HG03097 (cell line): ENCODE measurements at regions not wholly inside any gene's neighbourhood (a gene's known extent, or its start where the extent isn't known, plus 50 kb on each side); places are given as distances from the start of the nearest gene placed in this dataset.
"Not testable (repeated sequence)": the region's sequence is repeated elsewhere in the genome, so short reads cannot be mapped to it uniquely, and the experiment has no call there.

Source experiments
- ATAC-seq: cut with Tn5 transposase; IDR thresholded peaks from one replicate; pipeline ENCODE4 v1.9.1; 2021; ENCODE audit not compliant: unreplicated experiment, low FRiP score

DNA sequence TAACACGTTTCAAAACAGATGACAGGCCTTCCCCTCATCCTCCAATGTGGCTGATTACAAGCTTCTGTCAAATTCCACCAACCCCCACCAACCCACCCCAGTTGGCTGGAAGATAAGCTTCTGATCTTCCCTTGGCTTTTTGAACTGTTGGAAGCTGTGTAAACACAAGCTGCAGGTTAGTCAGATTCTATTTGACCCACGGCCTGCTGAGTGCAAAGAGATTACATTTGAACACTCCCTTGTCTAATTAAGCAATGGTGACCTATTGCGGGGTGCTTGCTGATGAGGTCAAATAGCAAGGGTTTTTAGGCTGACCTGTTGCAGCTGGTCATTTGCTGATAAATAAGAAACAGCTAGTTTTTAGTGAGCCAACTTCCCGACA, 379.7 kb downstream of the BMP2 start:
- no peak for ATAC-seq

GRCh38 chr20:7151676-7152470, 384.4 kb downstream of the BMP2 start:
- no peak for ATAC-seq

GRCh38 chr20:7155282-7155681, 387.8 kb downstream of the BMP2 start:
- no peak for ATAC-seq

GRCh38 chr20:7155794-7156193, 388.3 kb downstream of the BMP2 start:
- ATAC-seq, result no peak

DNA sequence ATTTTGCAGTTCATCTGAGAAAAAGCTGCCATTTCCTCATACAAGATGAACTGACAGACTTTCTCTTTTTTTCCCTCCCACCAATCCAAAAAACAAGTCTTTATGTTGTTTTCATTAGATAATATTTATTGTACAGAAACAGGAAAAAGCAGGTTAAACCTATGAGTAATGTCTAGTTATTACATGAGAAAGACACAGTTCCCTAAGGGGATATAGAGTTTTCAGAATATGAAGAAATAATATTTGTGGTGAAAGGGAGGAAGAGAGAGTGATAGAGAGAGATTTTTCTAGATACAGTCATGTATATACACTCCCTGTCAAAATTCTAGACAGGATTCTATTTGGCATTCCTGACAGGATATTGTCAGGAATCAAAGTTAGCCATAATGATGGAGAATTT, 392.4 kb downstream of the BMP2 start:
- no peak for ATAC-seq

- ATAC-seq, result no peak
These were observed 394.2 kb downstream of the BMP2 start for GRCh38 chr20:7161690-7162089.

DNA sequence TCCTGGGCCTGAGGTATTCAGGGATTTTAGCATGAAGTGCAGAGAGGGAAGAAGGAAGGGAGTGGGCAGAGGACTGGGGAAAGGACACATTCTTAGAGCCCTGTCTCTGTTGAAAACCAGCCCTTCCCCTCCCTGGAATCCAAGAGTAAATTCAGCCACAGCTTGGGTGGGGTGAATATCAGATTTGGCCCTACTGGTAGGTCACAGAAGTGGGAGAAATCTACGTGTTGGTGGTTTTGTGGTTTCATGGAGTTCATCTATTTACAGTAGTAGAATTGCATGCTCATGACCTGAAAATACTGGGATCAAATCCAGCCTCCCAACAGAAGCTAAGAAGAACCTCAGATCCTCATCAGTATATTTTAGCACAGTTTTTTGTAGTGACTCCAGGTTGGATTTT, 404.4 kb downstream of the BMP2 start:
- ATAC-seq, result no peak

DNA sequence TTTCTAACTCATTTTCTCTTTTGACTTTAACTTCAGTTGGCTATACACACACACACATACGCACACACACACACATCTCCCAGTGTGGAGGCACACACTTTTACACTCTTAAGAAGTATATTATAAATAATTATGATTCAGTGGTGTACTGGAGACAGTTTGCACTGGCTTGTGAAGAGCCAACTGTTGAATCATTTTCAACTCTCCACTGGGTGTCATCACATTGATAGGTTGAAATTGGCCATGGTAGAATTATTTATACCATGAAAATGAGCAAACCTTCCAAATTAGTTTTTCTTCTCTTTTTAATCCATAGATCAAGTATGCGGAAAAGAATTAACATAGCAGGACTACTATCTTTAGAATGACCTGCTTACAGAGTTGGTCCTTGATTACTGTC, 407.1 kb downstream of the BMP2 start:
- no peak for ATAC-seq

GRCh38 chr20:7175827-7176226, 408.3 kb downstream of the BMP2 start:
- not testable (repeated sequence) for ATAC-seq

GRCh38 chr20:7178004-7178403, 410.5 kb downstream of the BMP2 start:
- ATAC-seq, result no peak

DNA sequence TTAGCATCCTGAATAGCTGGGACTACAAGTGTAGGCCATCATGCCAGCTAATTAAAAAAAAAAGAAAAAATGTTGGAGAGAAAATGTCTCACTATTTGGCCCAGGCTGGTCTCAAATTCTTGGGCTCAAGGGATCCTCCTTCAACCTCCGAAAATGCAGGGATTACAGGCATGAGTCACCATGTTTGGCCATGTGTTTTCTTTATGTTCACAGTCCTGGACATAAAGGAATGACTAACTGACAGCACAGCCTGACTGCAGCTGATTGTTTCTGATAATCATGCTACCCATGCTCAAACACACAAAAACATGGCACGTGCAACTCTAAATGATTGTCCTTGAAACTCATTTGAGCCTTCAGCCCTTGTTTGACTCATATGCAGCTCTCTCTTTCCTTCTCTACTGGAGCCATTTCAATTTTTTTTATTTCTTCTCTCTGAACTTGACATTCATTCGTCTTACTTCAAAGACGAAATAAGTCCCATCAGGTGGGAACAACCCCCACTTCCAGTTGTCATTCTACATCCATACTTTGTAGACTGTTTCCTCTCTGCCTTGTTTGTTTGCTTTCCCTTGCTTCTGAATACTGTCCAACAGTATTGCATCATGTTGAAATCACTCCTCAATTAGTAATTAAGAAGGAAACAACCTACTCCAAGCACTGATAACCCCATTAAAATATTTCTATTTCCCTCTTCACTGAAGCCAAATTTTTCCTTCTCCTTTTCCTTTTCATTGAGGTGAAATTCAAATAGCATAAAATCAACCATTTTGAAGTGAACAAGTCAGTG, 413.0 kb downstream of the BMP2 start:
- no peak for ATAC-seq

- no peak for ATAC-seq
These were observed 421.7 kb downstream of the BMP2 start for GRCh38 chr20:7189231-7189630.

- ATAC-seq, result no peak
These were observed 426.2 kb downstream of the BMP2 start for GRCh38 chr20:7193681-7194080.

GRCh38 chr20:7195704-7196103, 428.2 kb downstream of the BMP2 start:
- ATAC-seq, result no peak

DNA sequence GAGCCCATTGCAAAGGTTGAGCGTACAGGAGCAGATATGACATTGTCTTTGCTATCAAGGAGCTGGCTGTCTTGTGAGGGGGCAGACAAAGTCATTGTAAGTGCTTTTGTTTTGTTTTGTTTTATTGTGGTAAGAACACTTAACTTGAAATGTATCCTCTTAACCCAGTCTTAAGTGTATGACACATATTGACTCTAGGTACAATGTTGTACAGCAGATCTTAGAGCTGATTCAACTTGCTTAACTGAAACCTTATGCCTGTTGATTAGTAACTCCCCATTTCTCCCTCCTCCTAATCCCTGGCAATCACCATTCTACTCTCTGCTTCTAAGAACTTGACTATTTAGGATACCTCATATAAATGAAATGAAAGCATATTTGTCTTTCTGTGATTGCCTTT, 429.0 kb downstream of the BMP2 start:
- no peak for ATAC-seq

DNA sequence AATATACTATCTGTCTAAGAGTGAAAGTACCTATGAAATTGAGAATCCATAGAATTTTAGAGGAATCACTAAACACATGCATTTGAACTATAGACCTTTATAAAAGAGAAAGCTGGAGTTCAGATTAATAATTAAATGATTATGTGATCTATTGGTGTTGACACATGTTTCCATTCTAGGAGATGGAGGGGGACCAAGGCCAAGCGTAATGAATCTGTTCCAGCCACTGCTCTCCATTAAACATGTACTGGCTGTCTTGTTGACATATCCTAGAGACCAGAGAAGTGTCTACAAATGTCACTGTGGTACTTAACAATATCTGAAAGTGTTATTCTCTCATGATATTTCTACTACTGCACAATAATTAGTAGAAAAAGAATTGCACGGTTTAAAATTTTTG, 432.4 kb downstream of the BMP2 start:
- no peak for ATAC-seq

DNA sequence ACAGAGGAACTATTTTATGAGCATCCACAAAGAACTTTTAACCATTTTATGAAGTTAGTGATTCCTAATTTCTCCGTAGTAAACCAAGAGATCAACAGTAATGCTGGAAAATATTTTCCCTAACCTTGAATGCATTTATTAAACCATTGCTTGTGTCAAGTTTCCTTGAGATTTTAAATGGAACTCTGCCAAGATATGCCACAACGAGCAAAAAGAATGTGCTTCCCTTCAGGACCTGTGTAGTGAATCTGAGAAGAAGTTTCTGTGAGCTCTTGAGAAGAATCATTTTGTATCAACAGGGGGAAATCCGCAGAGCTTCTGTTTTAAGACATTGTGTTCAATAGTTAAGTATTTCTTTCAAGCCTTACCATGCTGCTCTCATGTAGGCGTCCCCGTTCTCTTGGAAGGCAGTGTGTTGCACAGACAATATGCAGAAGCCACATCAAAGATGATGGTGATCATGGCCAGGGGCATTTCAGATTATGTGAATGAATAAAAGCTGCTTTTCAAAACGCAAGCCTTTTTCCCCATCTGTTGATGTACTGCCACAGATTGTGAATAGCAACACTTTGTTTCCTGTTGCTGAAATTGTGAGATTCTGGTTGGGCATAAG, 439.8 kb downstream of the BMP2 start:
- no peak for ATAC-seq

GRCh38 chr20:7210910-7211309, 443.4 kb downstream of the BMP2 start:
- no peak for ATAC-seq

GRCh38 chr20:7214081-7214740, 446.7 kb downstream of the BMP2 start:
- no peak for ATAC-seq

GRCh38 chr20:7217606-7218005, 450.1 kb downstream of the BMP2 start:
- ATAC-seq, result no peak

- no peak for ATAC-seq
These were observed 453.3 kb downstream of the BMP2 start for GRCh38 chr20:7220755-7221154.
